ENCODE measurements at regions not wholly inside any gene's neighbourhood (a gene's known extent, or its start where the extent isn't known, plus 50 kb on each side); places are given as distances from the start of the nearest gene placed in this dataset.

DNA sequence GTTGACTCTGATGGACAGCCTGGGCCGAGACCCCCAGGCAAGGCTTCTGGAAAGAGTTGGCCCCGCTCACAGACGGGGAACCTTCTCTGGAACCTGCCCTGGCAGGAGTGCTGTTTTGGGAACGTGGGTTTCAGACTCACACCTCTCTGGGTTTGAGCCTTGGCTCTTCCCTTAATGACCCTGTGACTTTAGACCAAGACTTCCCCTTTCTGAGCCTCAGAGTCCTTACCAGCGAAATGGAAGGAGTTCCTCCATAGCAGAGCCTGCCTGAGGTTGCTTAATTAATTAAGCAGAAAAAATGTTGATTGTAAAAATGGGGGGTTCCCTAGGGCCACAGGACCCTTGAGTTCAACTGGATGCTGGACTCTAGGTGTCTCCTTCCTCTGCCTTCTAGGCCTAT lies 408.2 kb downstream of the SEC14L1 start:
- no peak for TF ChIP-seq EZH2 (IDR thresholded peaks at IDR 0.05; ENCODE audit: low read length, missing control alignments)
- TF ChIP-seq, protein P1, sequence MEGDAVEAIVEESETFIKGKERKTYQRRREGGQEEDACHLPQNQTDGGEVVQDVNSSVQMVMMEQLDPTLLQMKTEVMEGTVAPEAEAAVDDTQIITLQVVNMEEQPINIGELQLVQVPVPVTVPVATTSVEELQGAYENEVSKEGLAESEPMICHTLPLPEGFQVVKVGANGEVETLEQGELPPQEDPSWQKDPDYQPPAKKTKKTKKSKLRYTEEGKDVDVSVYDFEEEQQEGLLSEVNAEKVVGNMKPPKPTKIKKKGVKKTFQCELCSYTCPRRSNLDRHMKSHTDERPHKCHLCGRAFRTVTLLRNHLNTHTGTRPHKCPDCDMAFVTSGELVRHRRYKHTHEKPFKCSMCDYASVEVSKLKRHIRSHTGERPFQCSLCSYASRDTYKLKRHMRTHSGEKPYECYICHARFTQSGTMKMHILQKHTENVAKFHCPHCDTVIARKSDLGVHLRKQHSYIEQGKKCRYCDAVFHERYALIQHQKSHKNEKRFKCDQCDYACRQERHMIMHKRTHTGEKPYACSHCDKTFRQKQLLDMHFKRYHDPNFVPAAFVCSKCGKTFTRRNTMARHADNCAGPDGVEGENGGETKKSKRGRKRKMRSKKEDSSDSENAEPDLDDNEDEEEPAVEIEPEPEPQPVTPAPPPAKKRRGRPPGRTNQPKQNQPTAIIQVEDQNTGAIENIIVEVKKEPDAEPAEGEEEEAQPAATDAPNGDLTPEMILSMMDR (conservative IDR thresholded peaks at IDR 0.05 in 1 of 2, IDR thresholded peaks at IDR 0.05 in 1 of 2; ENCODE audit: low read depth in 1 of 2, low read length in 2 of 2) = no peak
